ENCODE measurements at regions not wholly inside any gene's neighbourhood (a gene's known extent, or its start where the extent isn't known, plus 50 kb on each side); places are given as distances from the start of the nearest gene placed in this dataset.

GRCh38 chr9:89684912-89685636 is 80.3 kb downstream of the GADD45G start:
- H4K8ac ChIP-seq (ENCODE audit: extremely low read depth, insufficient read depth, low read length): no peak overlapping the region
- peak overlapping the region; percentile 87 for H3K4ac ChIP-seq (replicated peaks; ENCODE audit: insufficient read length, low read depth, low read length)
- no peaks in the 10 kb centered on the region for H3K23me2 ChIP-seq (ENCODE audit: low read depth, low read length)
- WGBS, 2 experiments (ENCODE audit: extremely low coverage in 1 of 2, insufficient coverage in 1 of 2, insufficient read length in 1 of 2, insufficient replicate concordance in 2 of 2, low coverage in 1 of 2, low lambda C conversion rate in 2 of 2, missing lambda C conversion rate in 1 of 2): 91% methylated on average over 18 of the region's 18 CpGs; no CpG with 5 or more reads in 1 of the 2 experiments
- H3K27ac ChIP-seq (ENCODE audit: low read depth, low read length): no peak overlapping the region
- H4K5ac ChIP-seq (ENCODE audit: insufficient read length, low read depth, low read length): no peak overlapping the region
- 0 out of 2 replicates have a peak overlapping the region, but pooled peaks have one; percentile 5 for H3K18ac ChIP-seq (ENCODE audit: extremely low read depth, low read length)
- peak overlapping the region; percentile 93 for H4K91ac ChIP-seq (replicated peaks; ENCODE audit: insufficient read length, low read length)
- ChIA-PET CTCF (ENCODE audit: partially characterized antibody) (interaction anchor here (0.6 to 3.0 kb wide), 2 partner anchors 10 to 362 kb away, joined by 3 to 9 read pairs; no protein-coding TSS in a partner anchor), POLR2A (ENCODE audit: partially characterized antibody) (interaction anchor here (2.3 kb wide), 2 partner anchors 8 to 81 kb away, joined by 9 read pairs; partner anchors contain the start of gene GADD45G)
- H2BK15ac ChIP-seq (ENCODE audit: low read length): peak overlapping the region; percentile 5; the same call in 1 of the 2 replicates
- no peak overlapping the region for H3K23ac ChIP-seq (ENCODE audit: insufficient read length)
- no peak overlapping the region for H3K9ac ChIP-seq (replicated peaks in 1 of 4; ENCODE audit: extremely low read depth in 1 of 4, low read depth in 3 of 4, low read length in 3 of 4)
- H3K27me3 ChIP-seq (replicated peaks in 1 of 4; ENCODE audit: control insufficient read depth in 3 of 4, extremely low read depth in 1 of 4, insufficient read depth in 3 of 4, low read length in 3 of 4): peaks cover 0 to 4% (median 0%) of the 10 kb centered on the region in 4 experiments; a peak in 2 of 7 replicates
- H3K4me3 ChIP-seq (ENCODE audit: extremely low read depth in 1 of 4, insufficient read depth in 2 of 4, low read depth in 3 of 4, low read length in 4 of 4): no peak overlapping the region
- H3K56ac ChIP-seq (replicated peaks; ENCODE audit: insufficient read length, low read depth, low read length): no peak overlapping the region
- H2BK20ac ChIP-seq (ENCODE audit: low read length): peak overlapping the region; percentile 8; the same call in 1 of the 2 replicates
- FAIRE-seq (no peak), DNase-seq (ENCODE audit: low read depth in 1 of 2, low spot score in 2 of 2) (no peak)
- H2BK12ac ChIP-seq (ENCODE audit: low read depth, low read length): peak overlapping the region; percentile 82; the same call in 1 of the 2 replicates
- peaks cover 7 to 9% of the 10 kb centered on the region in 2 experiments; a peak in 3 of 4 replicates for H3K9me3 ChIP-seq (ENCODE audit: insufficient read depth in 2 of 2, low read depth in 1 of 2, low read length in 1 of 2)
- peaks cover 0 to 11% (median 4%) of the 10 kb centered on the region in 4 experiments; a peak in 4 of 7 replicates for H3K4me1 ChIP-seq (replicated peaks in 1 of 4; ENCODE audit: control insufficient read depth in 3 of 4, insufficient read depth in 4 of 4, low read length in 3 of 4)
- H2BK120ac ChIP-seq (replicated peaks; ENCODE audit: low read depth, low read length): peak overlapping the region; percentile 94
- 0 out of 8 replicates have a peak, but pooled peaks cover 0 to 3% (median 0%) of the 10 kb centered on the region in 4 experiments for H3K36me3 ChIP-seq (ENCODE audit: control insufficient read depth in 2 of 4, insufficient read depth in 4 of 4, low read length in 3 of 4)
- peak overlapping the region; percentile 37; the same call in 1 of the 2 replicates for H2BK5ac ChIP-seq (ENCODE audit: low read depth, low read length)
- H3K4me2 ChIP-seq (ENCODE audit: insufficient read depth in 1 of 2, low read depth in 2 of 2, low read length in 2 of 2): no peak overlapping the region
- no peak overlapping the region for H2AFZ ChIP-seq (ENCODE audit: low read length)
- no peaks in the 10 kb centered on the region for H3K79me2 ChIP-seq (ENCODE audit: control insufficient read depth in 1 of 2, insufficient read depth in 2 of 2, low read length in 2 of 2)
- H3K14ac ChIP-seq (ENCODE audit: insufficient read length): no peak overlapping the region
- no peaks in the 10 kb centered on the region for H3K79me1 ChIP-seq (ENCODE audit: low read depth, low read length)
- no peaks in the 10 kb centered on the region for H4K20me1 ChIP-seq (replicated peaks in 1 of 2; ENCODE audit: control insufficient read depth in 1 of 2, insufficient read depth in 2 of 2, low read length in 2 of 2)
- H2AK5ac ChIP-seq (ENCODE audit: low read depth, low read length): no peak overlapping the region
- TF ChIP-seq SRF (IDR thresholded peaks at IDR 0.05; ENCODE audit: low read depth, low read length) (no peak), ATF3 (IDR thresholded peaks at IDR 0.05; ENCODE audit: insufficient read depth, low read depth, low read length) (no peak), CHD1 (IDR thresholded peaks at IDR 0.05; ENCODE audit: low read depth, low read length) (no peak), YY1 (IDR thresholded peaks at IDR 0.05; ENCODE audit: low read depth, low read length) (no peak), NANOG (IDR thresholded peaks at IDR 0.05; ENCODE audit: insufficient read depth, low read depth, low read length, poor library complexity, severe bottlenecking) (no peak), TAF7 (optimal IDR thresholded peaks at IDR 0.05; ENCODE audit: borderline replicate concordance, low read depth, low read length) (no peak), SAP30 (IDR thresholded peaks at IDR 0.05; ENCODE audit: insufficient read depth, insufficient replicate concordance, low read length) (no peak), KDM1A (IDR thresholded peaks at IDR 0.05; ENCODE audit: borderline replicate concordance, low read length) (no peak), ASH2L (IDR thresholded peaks at IDR 0.05; ENCODE audit: low read length) (no peak), FOSL1 (IDR thresholded peaks at IDR 0.05; ENCODE audit: insufficient read depth, low read depth, low read length) (no peak)

Measured in H1 (cell line).